ENCODE measurements at regions not wholly inside any gene's neighbourhood (a gene's known extent, or its start where the extent isn't known, plus 50 kb on each side); places are given as distances from the start of the nearest gene placed in this dataset.

DNA sequence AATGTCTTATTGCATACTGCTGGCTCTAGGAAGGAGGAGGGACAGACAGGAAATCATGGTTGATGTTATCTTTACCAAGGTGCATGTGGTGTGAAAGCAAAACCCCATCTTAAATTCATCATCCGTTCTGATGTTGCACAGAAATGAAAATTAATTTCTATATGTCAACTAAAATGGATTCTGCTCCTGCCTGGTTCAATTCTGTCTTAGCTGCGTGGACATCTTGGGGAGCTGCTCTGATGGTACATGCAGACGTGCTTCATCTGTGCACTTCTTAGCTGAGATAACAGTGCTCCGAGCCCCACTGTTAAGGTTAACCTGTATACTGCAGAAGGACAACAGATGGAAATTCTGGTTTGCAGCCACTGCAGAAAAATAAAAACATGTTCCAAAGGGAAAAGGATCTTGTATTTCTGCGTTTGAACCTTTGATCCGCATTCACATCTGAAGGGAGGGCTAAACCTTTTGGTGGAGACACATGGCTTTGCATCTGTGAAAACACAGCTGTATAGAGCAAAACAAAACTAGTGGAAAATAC lies 155.6 kb downstream of the TM9SF2 start:
- Histone ChIP-seq H3K36me3 (replicated peaks; ENCODE audit: low read depth, low read length) (no peaks in the 10 kb centered on the region), H3K27ac (ENCODE audit: low read length) (no peak overlapping the region), H4K20me1 (ENCODE audit: insufficient read depth, low read length) (peaks cover 12% of the 10 kb centered on the region; the same call in 1 of the 2 replicates), H2AFZ (ENCODE audit: low read depth, low read length) (no peak overlapping the region), H3K27me3 (ENCODE audit: low read depth, low read length) (peaks cover 6% of the 10 kb centered on the region; the same call in 1 of the 2 replicates), H3K9ac (ENCODE audit: low read length) (no peak overlapping the region), H3K4me1 (ENCODE audit: low read length) (peaks cover 36% of the 10 kb centered on the region), H3K4me3 (ENCODE audit: low read length) (no peak overlapping the region), H3K9me3 (ENCODE audit: insufficient read depth, low read length) (no peaks in the 10 kb centered on the region), H3K79me2 (ENCODE audit: low read length) (no peaks in the 10 kb centered on the region), H3K4me2 (ENCODE audit: low read length) (no peak overlapping the region; the same call in 1 of the 2 replicates)
- TF ChIP-seq, protein P1, sequence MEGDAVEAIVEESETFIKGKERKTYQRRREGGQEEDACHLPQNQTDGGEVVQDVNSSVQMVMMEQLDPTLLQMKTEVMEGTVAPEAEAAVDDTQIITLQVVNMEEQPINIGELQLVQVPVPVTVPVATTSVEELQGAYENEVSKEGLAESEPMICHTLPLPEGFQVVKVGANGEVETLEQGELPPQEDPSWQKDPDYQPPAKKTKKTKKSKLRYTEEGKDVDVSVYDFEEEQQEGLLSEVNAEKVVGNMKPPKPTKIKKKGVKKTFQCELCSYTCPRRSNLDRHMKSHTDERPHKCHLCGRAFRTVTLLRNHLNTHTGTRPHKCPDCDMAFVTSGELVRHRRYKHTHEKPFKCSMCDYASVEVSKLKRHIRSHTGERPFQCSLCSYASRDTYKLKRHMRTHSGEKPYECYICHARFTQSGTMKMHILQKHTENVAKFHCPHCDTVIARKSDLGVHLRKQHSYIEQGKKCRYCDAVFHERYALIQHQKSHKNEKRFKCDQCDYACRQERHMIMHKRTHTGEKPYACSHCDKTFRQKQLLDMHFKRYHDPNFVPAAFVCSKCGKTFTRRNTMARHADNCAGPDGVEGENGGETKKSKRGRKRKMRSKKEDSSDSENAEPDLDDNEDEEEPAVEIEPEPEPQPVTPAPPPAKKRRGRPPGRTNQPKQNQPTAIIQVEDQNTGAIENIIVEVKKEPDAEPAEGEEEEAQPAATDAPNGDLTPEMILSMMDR (IDR thresholded peaks at IDR 0.05; ENCODE audit: low read depth, low read length) = no peak
- no peak for TF ChIP-seq EZH2phosphoT487 (IDR thresholded peaks at IDR 0.05; ENCODE audit: low read depth)

DNA sequence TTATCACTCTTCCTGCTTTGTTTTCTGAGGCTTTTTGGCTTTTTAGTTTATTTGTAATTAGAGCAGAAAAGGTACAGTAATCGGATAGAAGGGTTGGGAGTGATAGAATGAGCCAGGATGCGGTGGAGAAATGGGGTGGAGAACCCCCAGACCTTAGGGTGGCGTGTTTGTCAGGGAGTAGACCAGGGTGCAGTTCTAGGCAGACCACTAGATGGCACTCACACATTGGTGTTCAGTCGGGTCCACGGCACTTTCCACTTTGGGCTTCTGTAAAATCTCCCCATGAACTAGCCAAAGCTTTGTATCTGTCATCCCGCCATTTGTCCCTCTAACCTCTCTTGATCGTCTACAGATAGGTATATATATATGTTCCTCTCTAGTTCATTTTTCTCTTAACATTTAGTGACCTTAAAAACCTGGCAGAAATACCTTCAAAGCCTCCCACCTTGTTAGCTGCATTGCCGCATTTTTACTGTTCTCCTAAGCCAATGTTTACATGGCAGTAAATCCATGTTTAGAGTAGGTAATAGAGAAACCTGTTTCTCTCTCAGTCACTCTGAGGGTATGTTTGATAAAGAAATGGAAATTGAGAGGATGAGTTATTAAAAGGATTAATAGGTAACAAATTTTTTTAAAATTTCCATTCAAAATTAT lies 154.9 kb downstream of the TM9SF2 start:
- Histone ChIP-seq H3K79me2 (ENCODE audit: low read length) (no peaks in the 10 kb centered on the region), H3K4me3 (ENCODE audit: low read length) (peak overlapping the region; percentile 39), H3K4me1 (ENCODE audit: low read length) (peaks cover 36% of the 10 kb centered on the region), H3K9ac (ENCODE audit: low read length) (peak overlapping the region; percentile 18; the same call in 1 of the 2 replicates), H3K9me3 (ENCODE audit: insufficient read depth, low read length) (no peaks in the 10 kb centered on the region), H4K20me1 (ENCODE audit: insufficient read depth, low read length) (peaks cover 12% of the 10 kb centered on the region; the same call in 1 of the 2 replicates), H3K27me3 (ENCODE audit: low read depth, low read length) (peaks cover 6% of the 10 kb centered on the region; the same call in 1 of the 2 replicates), H3K4me2 (ENCODE audit: low read length) (peak overlapping the region; percentile 62), H3K27ac (ENCODE audit: low read length) (no peak overlapping the region), H2AFZ (ENCODE audit: low read depth, low read length) (peak overlapping the region; percentile 17; the same call in 1 of the 2 replicates), H3K36me3 (replicated peaks; ENCODE audit: low read depth, low read length) (no peaks in the 10 kb centered on the region)
- no peak for TF ChIP-seq EZH2phosphoT487 (IDR thresholded peaks at IDR 0.05; ENCODE audit: low read depth)
- TF ChIP-seq, protein P1 (IDR thresholded peaks at IDR 0.05; ENCODE audit: low read depth, low read length) = peak; percentile 97

DNA sequence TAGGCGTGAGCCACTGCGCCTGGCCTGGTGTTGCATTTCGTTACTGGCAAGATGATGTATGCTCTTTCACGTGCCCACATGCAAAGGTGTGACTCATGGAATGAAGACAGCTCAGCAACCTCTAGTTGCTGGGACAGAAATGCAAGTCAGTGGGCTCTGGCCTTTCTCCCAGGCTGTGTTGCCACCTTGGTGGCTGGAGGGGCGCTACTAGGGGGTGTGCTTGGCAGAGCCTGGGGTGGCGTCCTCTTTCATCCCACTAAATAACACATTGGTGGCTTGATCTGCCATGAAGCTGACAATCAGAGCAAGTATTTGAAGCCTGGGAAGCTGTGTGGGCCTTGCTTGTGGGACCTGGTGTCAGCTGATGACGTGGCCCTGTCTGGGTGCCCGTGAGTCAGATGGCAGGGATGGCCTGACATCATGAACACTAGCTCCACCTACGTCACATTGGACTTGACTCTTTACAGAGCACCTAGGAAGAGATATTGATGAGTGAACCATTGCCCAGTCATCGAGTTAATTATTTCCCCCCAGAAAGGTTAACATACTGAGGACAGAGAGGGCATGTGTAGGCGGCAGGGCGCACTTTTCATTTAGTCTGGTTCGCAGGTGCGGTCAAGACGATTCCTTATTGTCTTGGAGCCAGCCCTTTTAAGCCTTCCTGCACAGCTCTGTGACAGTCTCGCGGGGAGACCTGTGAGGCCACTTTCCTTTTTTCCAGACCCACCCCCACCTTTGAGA lies 154.2 kb downstream of the TM9SF2 start:
- peak overlapping the region; percentile 17; the same call in 1 of the 2 replicates for H2AFZ ChIP-seq (ENCODE audit: low read depth, low read length)
- no peak for TF ChIP-seq EZH2phosphoT487 (IDR thresholded peaks at IDR 0.05; ENCODE audit: low read depth)
- TF ChIP-seq, protein P1 (IDR thresholded peaks at IDR 0.05; ENCODE audit: low read depth, low read length) = no peak
- peak overlapping the region; percentile 18; the same call in 1 of the 2 replicates for H3K9ac ChIP-seq (ENCODE audit: low read length)
- peak overlapping the region; percentile 39 for H3K4me3 ChIP-seq (ENCODE audit: low read length)
- H3K4me1 ChIP-seq (ENCODE audit: low read length) = peaks cover 36% of the 10 kb centered on the region
- no peaks in the 10 kb centered on the region; the same call in 1 of the 2 replicates for H3K79me2 ChIP-seq (ENCODE audit: low read length)
- no peak overlapping the region for H3K27ac ChIP-seq (ENCODE audit: low read length)
- H3K36me3 ChIP-seq (replicated peaks; ENCODE audit: low read depth, low read length) = no peaks in the 10 kb centered on the region
- no peaks in the 10 kb centered on the region for H3K9me3 ChIP-seq (ENCODE audit: insufficient read depth, low read length)
- H3K4me2 ChIP-seq (ENCODE audit: low read length) = peak overlapping the region; percentile 62
- peaks cover 6% of the 10 kb centered on the region; the same call in 1 of the 2 replicates for H3K27me3 ChIP-seq (ENCODE audit: low read depth, low read length)
- peaks cover 12% of the 10 kb centered on the region; the same call in 1 of the 2 replicates for H4K20me1 ChIP-seq (ENCODE audit: insufficient read depth, low read length)

DNA sequence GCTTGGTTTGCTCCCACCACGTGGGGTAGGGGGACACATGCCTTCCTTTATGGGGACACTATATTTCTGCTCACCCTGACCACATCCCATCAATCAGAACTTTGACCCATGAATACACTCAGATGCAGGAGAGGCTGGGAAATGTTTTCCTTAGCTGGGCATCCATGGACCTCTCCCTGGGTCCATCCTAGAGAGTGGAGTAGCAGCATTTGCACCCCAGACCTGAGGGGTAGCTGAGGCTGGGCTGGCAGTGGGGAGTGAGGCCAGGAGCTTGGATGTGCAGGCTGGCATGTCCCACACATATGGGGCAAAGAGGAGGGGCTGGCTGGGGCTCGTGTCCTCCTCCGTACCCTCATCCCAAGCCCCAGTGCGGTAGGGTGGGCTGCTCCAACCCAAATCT lies 152.8 kb downstream of the TM9SF2 start:
- peaks cover 6% of the 10 kb centered on the region; the same call in 1 of the 2 replicates for H3K27me3 ChIP-seq (ENCODE audit: low read depth, low read length)
- peaks cover 3% of the 10 kb centered on the region; the same call in 1 of the 2 replicates for H3K79me2 ChIP-seq (ENCODE audit: low read length)
- H3K9me3 ChIP-seq (ENCODE audit: insufficient read depth, low read length) = no peaks in the 10 kb centered on the region
- H3K4me2 ChIP-seq (ENCODE audit: low read length) = no peak overlapping the region
- no peak overlapping the region for H2AFZ ChIP-seq (ENCODE audit: low read depth, low read length)
- TF ChIP-seq, protein P1 (IDR thresholded peaks at IDR 0.05; ENCODE audit: low read depth, low read length) = no peak
- TF ChIP-seq EZH2phosphoT487 (IDR thresholded peaks at IDR 0.05; ENCODE audit: low read depth) = no peak
- H3K36me3 ChIP-seq (replicated peaks; ENCODE audit: low read depth, low read length) = no peaks in the 10 kb centered on the region
- peaks cover 33% of the 10 kb centered on the region for H3K4me1 ChIP-seq (ENCODE audit: low read length)
- no peak overlapping the region for H3K4me3 ChIP-seq (ENCODE audit: low read length)
- no peak overlapping the region for H3K27ac ChIP-seq (ENCODE audit: low read length)
- peaks cover 12% of the 10 kb centered on the region; the same call in 1 of the 2 replicates for H4K20me1 ChIP-seq (ENCODE audit: insufficient read depth, low read length)
- H3K9ac ChIP-seq (ENCODE audit: low read length) = no peak overlapping the region
